OCI-LY7 (cell line): ENCODE measurements at regions not wholly inside any gene's neighbourhood (a gene's known extent, or its start where the extent isn't known, plus 50 kb on each side); places are given as distances from the start of the nearest gene placed in this dataset.

ENCODE experiments used
- EZH2phosphoT487 ChIP-seq: fragments of 200-600 bp; sonication (generic); IDR thresholded peaks from 2 replicates; pipeline ENCODE4 v1.6.1; 2018; ENCODE audit warnings: low read depth, borderline replicate concordance, mild to moderate bottlenecking, mixed run types, antibody characterized with exemption, low read length, moderate library complexity, mixed read lengths
- TF ChIP-seq, protein P1 (sequence below): fragments of 200-600 bp; sonication (generic); conservative IDR thresholded peaks from 2 replicates; pipeline ENCODE4 v1.5.1; 2014; ENCODE audit warnings: mild to moderate bottlenecking, antibody characterized with exemption, low read length, moderate library complexity, mixed read lengths

DNA sequence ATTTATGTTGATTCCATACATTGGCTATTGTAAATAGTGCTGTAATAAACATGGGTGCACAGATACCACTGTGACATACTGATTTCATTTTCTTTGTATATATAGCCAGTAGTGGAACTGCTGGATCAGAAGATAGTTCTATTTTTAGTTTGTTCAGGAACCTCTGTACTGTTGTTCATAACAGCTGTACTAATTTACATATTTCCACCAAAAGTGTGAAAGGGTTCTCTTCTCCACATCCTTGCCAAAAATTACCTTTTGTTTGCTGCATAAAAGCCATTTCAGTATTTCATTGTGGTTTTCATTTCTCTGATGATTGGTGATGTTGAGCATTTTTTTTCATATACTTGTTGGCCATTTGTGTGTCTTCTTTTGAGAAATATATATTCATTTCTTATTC, 1962.1 kb downstream of the PCDH9 start:
- TF ChIP-seq, protein P1, sequence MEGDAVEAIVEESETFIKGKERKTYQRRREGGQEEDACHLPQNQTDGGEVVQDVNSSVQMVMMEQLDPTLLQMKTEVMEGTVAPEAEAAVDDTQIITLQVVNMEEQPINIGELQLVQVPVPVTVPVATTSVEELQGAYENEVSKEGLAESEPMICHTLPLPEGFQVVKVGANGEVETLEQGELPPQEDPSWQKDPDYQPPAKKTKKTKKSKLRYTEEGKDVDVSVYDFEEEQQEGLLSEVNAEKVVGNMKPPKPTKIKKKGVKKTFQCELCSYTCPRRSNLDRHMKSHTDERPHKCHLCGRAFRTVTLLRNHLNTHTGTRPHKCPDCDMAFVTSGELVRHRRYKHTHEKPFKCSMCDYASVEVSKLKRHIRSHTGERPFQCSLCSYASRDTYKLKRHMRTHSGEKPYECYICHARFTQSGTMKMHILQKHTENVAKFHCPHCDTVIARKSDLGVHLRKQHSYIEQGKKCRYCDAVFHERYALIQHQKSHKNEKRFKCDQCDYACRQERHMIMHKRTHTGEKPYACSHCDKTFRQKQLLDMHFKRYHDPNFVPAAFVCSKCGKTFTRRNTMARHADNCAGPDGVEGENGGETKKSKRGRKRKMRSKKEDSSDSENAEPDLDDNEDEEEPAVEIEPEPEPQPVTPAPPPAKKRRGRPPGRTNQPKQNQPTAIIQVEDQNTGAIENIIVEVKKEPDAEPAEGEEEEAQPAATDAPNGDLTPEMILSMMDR, result no peak
- no peak for TF ChIP-seq EZH2phosphoT487
